Myocyte (in vitro differentiated cells): ENCODE measurements at regions not wholly inside any gene's neighbourhood (a gene's known extent, or its start where the extent isn't known, plus 50 kb on each side); places are given as distances from the start of the nearest gene placed in this dataset.
A peak's percentile ranks its signal among the peaks of the same experiment; 100 is the strongest.
"Not testable (repeated sequence)": the region's sequence is repeated elsewhere in the genome, so short reads cannot be mapped to it uniquely, and the experiment has no call there.

Experiments
- DNase-seq: peaks from one replicate; pipeline ENCODE4 v3.0.0-alpha.2; 2012; ENCODE audit warnings: low read depth

DNA sequence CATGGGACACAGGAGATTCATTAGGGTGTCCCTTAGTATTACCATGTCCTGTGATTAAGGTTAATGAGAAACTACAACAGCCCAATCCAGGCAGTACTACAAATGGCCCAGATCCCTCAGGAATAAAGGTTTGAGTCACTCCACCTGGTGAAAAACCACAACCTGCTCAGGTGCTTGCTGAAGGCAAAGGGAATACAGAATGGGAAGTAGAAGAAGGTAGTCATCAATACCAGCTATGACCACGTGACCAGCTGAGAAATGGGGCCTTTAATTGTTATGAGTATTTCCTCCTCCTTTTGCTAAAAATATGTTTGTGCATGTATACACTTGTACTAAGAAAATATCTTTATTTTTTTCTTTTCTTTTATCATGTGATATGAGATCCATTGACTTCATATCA lies 91.1 kb upstream of the ADAMTS5 start:
- DNase-seq, result no peak

DNA sequence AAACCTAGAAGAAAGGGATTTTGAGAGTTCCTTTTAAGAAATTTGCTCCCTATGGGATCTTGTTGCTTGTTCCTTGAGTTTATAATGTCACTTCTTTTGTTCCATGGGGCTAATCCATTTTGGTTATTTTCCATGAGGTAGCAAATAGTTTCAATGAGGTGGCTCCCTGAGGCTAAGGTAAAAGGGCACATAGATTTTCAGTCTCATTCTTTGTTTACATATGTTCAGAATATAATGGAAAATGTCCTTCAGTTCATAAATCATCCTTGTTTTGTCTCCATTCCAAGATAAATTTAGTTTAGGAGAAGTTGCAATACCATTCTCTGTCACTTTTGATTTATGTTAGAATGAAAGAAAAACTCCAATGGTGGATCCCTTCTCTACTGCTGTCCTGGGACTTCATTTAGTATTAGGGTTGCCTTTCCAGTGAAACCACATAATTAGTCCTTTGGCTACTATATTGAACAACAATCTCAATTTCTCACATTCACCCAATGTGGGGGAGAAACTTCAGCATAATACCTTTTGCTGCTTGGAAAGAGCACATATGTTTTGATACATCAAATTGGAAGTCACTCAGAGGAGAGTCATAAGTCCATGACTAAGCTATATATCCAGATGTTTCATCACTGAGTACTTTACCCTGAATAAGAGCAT lies 80.9 kb upstream of the ADAMTS5 start:
- DNase-seq, result no peak

DNA sequence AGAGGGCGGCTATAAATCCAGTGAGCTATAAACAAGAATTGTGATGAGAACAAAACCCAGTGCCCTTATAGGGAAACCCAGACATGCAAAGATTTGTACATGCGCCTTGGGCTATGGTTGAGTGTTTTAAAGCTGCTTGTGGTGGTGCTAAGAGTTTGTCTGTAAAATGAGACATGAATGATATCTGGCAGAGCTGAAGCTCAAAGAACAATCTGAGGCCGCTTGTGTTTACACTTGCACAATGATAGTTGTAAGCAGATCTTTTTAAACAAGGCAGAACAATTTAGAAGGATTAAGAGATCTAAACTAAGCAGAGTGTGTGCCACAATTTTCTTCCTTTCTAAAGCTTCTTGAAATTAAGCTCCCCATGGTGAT lies 80.4 kb upstream of the ADAMTS5 start:
- no peak for DNase-seq

DNA sequence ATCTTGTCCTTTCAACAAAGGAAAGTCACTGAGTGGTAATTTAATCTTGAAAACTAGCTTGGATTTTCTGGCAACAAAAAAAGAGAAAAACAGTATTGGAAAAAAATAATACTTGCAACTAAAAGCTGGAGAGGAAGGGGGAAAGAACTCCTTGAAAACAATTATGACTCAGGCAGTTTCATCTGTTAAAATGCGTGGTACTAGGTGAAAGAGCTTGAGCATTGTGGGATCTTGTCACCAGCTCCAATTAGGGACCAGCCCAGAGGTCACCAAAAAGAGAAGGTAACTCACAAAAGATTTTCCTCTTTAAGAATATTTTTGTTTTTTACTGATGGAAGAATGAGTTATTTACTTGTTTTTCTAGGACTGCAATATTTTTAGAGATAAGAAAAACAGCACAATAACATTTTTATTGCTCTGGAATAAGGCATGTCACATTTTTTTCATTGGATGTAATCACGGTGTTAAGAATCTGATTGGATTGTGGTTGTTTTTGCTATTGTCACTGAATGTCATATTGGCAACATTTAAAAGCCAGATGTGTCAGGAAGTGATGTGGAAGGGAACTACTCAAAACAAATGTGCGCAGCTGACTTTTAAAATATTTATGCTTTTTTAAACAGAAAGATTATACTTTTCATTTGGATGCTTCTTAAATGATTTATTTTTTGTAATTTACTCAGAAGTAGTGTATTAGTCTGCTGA lies 78.5 kb upstream of the ADAMTS5 start:
- no peak for DNase-seq

DNA sequence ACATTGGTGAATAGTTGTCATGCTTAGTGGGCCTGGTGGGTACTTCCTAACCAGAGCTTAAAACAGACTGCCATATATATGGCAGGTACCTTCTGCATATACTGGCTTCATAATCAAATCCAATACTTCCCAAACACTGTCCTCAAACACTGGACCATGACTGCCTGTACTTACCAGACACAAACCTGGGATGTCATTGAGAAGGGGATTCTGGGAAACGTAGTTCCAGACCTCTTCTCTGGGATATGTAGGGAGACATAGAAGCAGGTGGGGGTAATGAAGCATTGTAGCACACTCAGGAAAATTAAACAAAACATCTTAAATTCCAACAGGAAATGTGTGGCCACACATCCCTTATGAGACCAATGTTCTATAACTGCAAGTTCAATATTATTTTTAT lies 76.5 kb upstream of the ADAMTS5 start:
- DNase-seq, result no peak

DNA sequence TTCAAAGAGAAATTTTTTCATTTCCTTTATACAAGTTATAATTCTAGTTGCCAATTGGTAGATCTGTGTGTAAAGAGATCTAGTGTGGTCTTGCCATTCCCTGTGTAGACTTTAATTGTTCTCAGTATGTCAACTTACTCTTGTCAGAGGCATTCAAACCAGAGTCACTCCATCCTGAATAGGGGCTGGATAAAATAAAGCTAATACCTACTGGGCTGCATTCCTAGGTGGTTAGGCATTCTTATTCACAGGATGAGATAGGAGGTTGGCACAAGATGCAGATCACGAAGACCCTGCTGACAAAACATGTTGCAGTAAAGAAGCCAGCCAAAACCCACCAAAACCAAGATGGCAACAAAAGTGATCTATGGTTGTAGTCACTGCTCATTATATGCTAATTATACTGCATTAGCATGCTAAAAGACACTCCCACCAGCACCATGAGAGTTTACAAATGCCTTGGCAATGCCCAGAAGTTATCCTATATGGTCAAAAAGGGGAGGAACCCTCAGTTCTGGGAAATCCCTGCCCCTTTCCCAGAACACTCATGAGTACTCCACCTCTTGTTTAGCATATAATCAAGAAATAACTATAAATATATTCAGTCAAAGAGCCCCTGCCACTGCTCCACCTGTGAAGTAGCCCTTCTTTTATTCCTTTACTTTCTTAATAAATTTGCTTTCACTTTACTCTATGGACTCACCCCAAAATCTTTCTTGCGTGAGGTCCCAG lies 74.0 kb upstream of the ADAMTS5 start:
- DNase-seq, result no peak

DNA sequence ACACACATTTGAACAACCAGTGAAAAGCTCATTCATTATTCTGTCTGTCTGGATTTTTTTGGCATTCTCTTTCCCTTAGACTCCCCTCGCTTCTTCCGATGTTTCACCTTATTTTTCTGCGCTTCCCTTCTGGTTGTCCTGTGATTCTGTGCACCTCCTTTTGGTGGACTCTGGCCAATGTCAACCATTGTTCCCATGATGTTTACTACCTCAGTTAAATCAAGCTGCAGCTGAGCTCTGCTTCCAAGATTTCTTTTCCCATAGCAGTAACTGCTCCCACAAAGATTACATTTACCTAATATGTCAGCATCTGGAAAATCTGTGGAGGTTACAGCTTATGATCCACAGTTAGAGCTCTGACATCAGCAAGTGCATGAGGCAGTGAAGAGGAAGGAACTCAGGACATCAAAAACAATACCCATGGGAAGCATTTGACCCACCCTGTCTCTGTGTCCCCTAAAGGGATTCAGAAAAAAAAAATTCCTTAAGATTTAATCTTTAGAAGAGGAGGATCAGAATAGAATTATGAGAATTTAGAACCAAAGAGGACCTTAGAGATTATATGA lies 69.9 kb upstream of the ADAMTS5 start:
- no peak for DNase-seq

DNA sequence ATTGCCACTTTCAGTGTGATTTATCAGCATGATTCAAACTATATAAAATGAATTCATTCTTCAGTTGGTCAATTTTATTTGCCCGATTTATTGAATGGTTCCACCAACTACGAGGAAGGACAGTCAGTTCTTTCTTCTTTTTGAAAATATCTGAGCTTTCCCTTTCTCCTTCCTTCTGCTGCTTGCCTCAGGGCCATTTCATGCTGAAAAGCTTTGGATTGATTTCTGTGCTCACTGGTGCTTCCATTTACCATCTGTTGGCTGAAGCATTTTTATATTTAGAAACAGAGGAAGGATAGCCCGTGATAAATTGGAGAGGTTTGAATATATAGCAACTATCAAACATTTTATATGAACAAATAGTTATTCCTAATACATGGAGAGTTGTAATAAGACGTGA lies 68.9 kb upstream of the ADAMTS5 start:
- no peak for DNase-seq

DNA sequence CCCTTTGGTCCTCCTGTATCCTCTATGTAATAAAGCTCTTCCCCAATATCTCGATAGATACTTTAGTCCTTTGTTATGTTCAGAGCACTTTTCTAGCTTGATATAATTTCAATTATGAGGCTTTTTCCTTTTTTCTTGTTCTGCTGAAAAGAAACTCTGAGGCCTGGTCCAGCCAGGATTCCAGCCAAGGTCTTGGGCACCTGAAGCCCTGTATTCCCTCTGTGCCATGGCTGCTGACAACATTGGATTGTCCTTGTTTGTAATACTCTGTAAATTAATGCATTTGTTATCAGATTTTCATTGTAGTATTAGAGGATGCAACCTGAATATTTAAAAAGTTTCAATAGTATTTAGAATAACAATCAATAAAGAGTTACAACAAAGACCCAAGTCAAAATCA lies 67.9 kb upstream of the ADAMTS5 start:
- no peak for DNase-seq

DNA sequence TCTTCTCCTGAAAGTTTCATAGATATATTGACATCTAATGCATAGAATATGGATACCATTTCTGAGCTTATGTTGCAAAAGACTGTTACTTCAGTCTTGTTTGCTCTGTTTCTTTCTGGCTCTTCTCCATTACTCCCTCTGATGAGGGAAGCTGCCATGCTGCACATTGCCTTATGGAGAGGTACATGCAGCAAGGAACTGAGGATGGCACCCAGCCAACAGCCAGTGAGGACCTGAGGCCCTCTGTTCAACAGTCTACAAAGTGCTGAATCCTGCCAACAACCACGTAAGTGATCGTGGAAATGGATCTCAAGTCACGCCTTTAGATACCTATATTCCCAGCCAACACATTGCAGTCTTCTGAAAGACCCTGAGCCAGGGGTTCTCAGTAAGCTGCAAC lies 66.6 kb upstream of the ADAMTS5 start:
- no peak for DNase-seq

DNA sequence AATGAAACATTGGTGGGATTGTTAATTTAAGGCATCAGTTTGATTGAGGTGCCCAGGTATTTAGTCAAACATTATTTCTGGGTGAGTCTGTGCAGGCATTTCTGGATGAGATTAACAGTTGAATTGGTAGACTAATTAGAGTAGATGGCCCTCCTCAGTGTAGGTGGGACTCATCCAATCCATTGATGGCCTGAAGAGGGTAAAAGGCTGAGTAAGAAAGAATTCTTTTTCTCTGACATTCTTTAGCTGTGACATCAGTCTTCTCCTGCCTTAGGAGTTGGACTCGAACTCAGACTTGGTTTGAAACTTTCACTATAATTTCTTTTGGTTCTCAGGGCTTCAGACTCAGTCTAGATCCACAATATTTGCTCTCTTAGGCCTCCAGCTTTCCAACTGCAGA lies 59.6 kb upstream of the ADAMTS5 start:
- no peak for DNase-seq

DNA sequence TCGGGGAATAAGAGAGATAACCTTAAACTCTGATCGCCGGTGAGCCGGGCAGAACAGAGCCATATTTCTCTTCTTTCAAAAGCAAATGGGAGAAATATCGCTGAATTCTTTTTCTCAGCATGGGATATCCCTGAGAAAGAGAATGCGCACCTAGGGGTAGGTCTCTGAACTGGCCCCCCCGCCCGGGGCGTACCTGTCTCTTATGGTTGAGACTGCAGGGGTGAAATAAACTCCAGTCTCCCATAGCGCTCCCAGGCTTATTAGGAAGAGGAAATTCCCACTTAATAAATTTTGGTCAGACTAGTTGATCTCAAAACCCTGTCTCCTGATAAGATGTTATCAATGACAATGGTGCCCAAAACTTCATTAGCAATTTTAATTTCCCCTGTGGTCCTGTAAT lies 58.8 kb upstream of the ADAMTS5 start:
- DNase-seq, result not testable (repeated sequence)

DNA sequence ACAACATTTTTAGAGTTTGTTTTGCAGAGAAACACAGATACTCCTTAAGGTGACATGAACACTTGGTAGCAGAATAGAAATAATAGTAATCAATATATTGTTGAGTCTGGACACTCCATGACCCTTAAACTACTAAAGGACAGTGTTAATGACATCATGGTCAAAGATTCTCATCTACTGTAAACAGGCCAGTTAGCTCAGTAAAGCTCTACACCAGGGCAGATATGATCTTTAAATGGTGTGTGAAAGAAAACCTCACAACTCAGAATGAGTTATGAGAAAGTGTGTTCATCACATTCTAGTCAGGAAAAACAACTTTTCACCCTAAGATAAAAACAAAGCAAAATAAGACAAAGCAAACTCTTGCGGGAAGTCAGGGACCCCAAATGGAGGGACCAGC lies 58.1 kb upstream of the ADAMTS5 start:
- DNase-seq, result no peak

DNA sequence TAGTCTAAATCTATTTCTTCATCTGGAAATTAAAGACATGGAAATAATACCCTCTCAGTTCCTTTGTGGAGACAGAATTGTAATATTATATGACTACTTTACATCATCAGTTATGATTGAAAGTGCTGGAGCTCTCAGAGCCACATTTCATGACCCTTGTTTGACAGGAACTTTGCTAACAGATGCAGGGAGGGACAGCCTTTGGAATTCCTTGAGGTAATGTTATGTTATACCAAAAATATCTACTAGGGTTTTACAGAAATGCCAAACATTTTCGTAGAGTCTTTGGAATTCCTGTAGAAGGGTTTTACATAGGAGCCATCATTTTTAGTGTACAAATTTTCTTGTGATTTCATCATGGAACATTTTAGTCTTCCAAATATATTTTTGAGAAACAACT lies 57.4 kb upstream of the ADAMTS5 start:
- DNase-seq, result peak; percentile 81

DNA sequence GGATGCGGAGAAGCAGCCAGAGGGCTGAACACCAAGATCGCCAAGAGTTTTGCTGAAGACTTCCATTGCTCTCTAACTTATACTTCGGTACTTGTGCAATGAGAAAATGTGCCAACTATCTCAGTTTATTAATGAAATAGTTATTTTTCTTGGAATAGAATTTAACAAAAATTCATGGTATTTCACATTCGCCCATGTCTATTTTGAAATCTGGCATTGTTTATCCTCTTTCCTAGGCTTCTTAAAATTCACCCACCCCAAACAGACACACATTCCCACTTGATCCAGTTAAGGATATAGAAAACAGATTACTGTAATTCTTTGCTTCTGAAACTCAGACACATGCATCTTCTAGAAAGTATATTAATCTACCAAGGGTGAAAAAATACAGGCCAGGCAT lies 56.3 kb upstream of the ADAMTS5 start:
- no peak for DNase-seq

DNA sequence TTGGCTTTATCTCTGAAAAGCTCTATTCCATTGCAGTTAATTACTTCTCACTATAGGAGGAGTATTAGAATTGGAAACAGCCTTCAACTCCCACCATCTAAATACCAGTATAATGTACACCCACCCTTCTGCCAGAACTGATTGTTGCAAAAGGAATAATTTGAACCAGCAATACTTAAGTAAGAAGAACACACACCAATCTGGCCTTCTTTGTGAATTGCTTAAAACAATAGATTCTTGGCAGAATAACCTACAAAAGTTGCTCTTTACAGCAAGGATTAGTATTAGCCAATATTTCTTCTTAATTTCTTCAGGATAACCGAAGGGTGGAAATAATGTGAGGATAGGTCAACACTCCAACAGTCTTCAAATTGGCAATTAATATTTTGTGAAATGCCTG lies 54.9 kb upstream of the ADAMTS5 start:
- no peak for DNase-seq

DNA sequence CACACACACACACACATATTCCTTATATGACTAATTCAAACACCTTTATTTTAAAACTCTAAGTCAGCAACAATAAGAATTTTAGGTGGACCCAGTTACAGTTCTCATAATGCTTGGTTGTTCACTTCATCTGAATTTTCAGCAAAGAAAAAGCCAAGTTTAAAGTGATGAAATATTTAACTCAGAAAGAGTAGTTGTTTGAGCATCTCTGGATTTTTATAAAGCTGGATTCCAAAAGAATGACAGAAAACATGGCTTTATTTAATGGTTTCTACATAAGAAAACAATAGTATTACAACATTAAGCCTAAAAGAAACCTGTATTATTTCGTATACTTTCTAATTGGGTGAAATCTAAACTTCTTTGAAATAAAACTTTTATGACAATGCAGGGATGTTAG lies 54.2 kb upstream of the ADAMTS5 start:
- DNase-seq, result no peak

DNA sequence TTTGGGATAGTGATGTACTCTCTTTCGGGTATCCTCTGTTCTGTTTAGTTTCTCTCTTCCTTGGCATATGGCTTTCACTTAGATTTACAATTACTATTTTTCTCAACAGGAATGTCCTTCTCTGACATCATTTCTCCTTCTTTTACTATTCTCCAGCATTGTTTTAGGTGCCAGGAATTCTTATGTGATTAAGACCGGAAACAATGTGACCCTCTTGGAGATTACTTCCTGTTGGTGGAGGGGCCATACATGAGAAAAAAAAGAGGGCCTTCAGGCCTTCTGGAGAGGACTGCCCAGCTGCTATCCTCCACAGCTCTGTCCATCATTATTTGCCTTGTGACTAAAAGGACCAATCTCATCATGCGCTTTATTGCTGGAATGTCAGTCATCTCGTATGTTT lies 50.4 kb upstream of the ADAMTS5 start:
- DNase-seq, result no peak
